Esophagus squamous epithelium (tissue), 4 donors: ENCODE measurements at regions not wholly inside any gene's neighbourhood (a gene's known extent, or its start where the extent isn't known, plus 50 kb on each side); places are given as distances from the start of the nearest gene placed in this dataset.

Experiments used
- CTCF ChIP-seq, 6 experiments: fragments of 450-650 bp in 4 of 6; fragments of 200-600 bp in 2 of 6; sonication (generic) in 2 of 6; IDR thresholded peaks; one replicate each; pipeline ENCODE4 v1.5.1; 2016 to 2019; ENCODE audit warnings: antibody characterized with exemption in 6 of 6, mild to moderate bottlenecking in 4 of 6, moderate library complexity in 4 of 6
- POLR2A ChIP-seq, 4 donors: fragments of 450-650 bp; IDR thresholded peaks; one replicate each; pipeline ENCODE4 v1.6.1; 2017; ENCODE audit warnings: antibody characterized with exemption in 4 of 4, mild to moderate bottlenecking in 4 of 4, moderate library complexity in 3 of 4

- TF ChIP-seq CTCF (IDR thresholded peaks at IDR 0.05): no peak
- TF ChIP-seq POLR2A (IDR thresholded peaks at IDR 0.05): no peak
Observed at GRCh38 chr17:59465949-59466307, 99.5 kb upstream of the DHX40 start.
